ENCODE measurements at regions not wholly inside any gene's neighbourhood (a gene's known extent, or its start where the extent isn't known, plus 50 kb on each side); places are given as distances from the start of the nearest gene placed in this dataset.

DNA sequence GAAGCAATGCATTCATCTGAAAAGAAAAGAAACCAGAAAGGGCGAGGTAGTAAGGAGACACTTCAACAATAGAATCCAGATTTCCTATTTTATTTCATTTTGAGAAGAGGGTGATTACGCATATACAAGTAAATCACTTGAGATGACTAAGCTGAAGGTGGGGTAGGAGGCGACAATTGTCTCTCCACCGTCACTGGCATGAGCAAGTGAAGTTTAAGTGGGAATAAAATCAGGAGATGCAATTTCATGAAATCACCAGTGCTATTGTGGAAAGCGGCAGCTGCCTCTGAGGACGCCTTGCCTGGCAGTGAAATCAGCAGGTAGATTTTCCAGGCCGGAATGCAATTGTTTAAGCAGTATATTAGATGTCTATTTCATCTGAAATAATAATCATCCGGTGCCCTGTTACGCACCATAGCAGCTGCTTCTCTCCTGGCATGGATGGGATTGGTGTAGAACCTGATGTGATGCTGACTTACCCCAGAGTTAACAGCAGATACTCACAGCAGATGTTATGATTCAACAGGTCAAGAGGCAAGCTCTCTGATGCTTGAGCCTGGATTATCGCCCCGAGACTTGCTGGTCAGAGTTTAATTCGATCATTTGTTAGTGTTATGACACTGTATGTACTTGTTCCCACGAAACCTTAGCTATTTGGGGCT is 64.3 kb downstream of the RASL11A start:
- TF ChIP-seq POLR2A (IDR thresholded peaks at IDR 0.05), result no peak
- TF ChIP-seq CTCF (IDR thresholded peaks at IDR 0.05), result no peak
- no peak for TF ChIP-seq EP300 (IDR thresholded peaks at IDR 0.05)
